Neuronal stem cell (in vitro differentiated cells): ENCODE measurements at regions not wholly inside any gene's neighbourhood (a gene's known extent, or its start where the extent isn't known, plus 50 kb on each side); places are given as distances from the start of the nearest gene placed in this dataset. TPM values are rescaled to one million over a fixed set of nuclear protein-coding genes. Genes with fewer than 3 reads are reported as not detected.

Experiments used
- DNase-seq: peaks from one replicate; pipeline ENCODE4 v3.0.0-alpha.2; 2013; ENCODE audit warnings: low spot score
- H2AFZ ChIP-seq: one replicate; pipeline ENCODE4 v1.6.1; 2013; ENCODE audit warnings: mild to moderate bottlenecking, low read length, inconsistent platforms
- H2AK5ac ChIP-seq: 2 replicates; pipeline ENCODE4 v1.6.1; 2013; ENCODE audit warnings: low read depth, mild to moderate bottlenecking, inconsistent platforms, low read length, moderate library complexity, mixed read lengths
- H2BK120ac ChIP-seq: 2 replicates; pipeline ENCODE4 v1.6.1; 2013; ENCODE audit warnings: low read depth, mild to moderate bottlenecking, inconsistent platforms, low read length, moderate library complexity, mixed read lengths
- H2BK12ac ChIP-seq: one replicate; pipeline ENCODE4 v1.6.1; 2013; ENCODE audit warnings: low read length, inconsistent platforms
- H2BK15ac ChIP-seq: 2 replicates; pipeline ENCODE4 v1.6.1; 2013; ENCODE audit warnings: mild to moderate bottlenecking, low read length, inconsistent platforms, mixed read lengths
- H2BK5ac ChIP-seq: one replicate; pipeline ENCODE4 v1.6.1; 2013; ENCODE audit warnings: inconsistent platforms, mild to moderate bottlenecking, low read length, moderate library complexity
- H3K14ac ChIP-seq: one replicate; pipeline ENCODE4 v1.6.1; 2013; ENCODE audit warnings: low read length, inconsistent platforms
- H3K18ac ChIP-seq: 2 replicates; pipeline ENCODE4 v1.6.1; 2013; ENCODE audit warnings: low read length, inconsistent platforms
- H3K23ac ChIP-seq: 2 replicates; pipeline ENCODE4 v1.6.1; 2013; ENCODE audit warnings: low read depth, mild to moderate bottlenecking, mixed read lengths, low read length, inconsistent platforms; ENCODE audit not compliant: poor library complexity
- H3K27ac ChIP-seq: replicated peaks from 3 replicates; pipeline ENCODE4 v1.5.1; 2013; ENCODE audit warnings: low read length, inconsistent platforms
- H3K27me3 ChIP-seq, 3 experiments: 2 replicates each; pipeline ENCODE4 v1.6.1; 2013; ENCODE audit warnings: low read length in 3 of 3, mild to moderate bottlenecking in 2 of 3, inconsistent platforms in 1 of 3, low read depth in 1 of 3, mixed read lengths in 1 of 3, moderate library complexity in 1 of 3; ENCODE audit not compliant: control insufficient read depth in 3 of 3, insufficient read depth in 3 of 3
- H3K36me3 ChIP-seq, 2 donors: replicated peaks in 1 of 2; 2 replicates each; pipeline ENCODE4 v1.6.1; 2013; ENCODE audit warnings: low read length in 2 of 2; ENCODE audit not compliant: control insufficient read depth in 2 of 2, insufficient read depth in 2 of 2
- H3K4ac ChIP-seq: 2 replicates; pipeline ENCODE4 v1.6.1; 2013; ENCODE audit warnings: inconsistent platforms, mild to moderate bottlenecking, low read length, moderate library complexity
- H3K4me1 ChIP-seq, 2 donors: 1 replicate in 1 of 2; 2 replicates in 1 of 2; pipeline ENCODE4 v1.6.1; 2013; ENCODE audit warnings: low read length in 2 of 2, low read depth in 1 of 2; ENCODE audit not compliant: control insufficient read depth in 2 of 2, insufficient read depth in 1 of 2
- H3K4me2 ChIP-seq: one replicate; pipeline ENCODE4 v1.6.1; 2013; ENCODE audit warnings: mild to moderate bottlenecking, low read length, inconsistent platforms; ENCODE audit not compliant: insufficient read depth, poor library complexity, severe bottlenecking
- H3K4me3 ChIP-seq, 2 donors: 2 replicates each; pipeline ENCODE4 v1.5.1; 2013; ENCODE audit warnings: low read length in 2 of 2, mild to moderate bottlenecking in 2 of 2, inconsistent platforms in 1 of 2, moderate library complexity in 1 of 2
- H3K79me1 ChIP-seq: one replicate; pipeline ENCODE4 v1.6.1; 2013; ENCODE audit warnings: low read depth, mild to moderate bottlenecking, inconsistent platforms, low read length, moderate library complexity
- H3K9ac ChIP-seq: one replicate; pipeline ENCODE4 v1.6.1; 2013; ENCODE audit warnings: mild to moderate bottlenecking, low read depth, low read length, inconsistent platforms; ENCODE audit not compliant: poor library complexity
- H3K9me3 ChIP-seq, 2 donors: replicated peaks in 1 of 2; 2 replicates each; pipeline versions ENCODE3 to v1.6.1; 2013; ENCODE audit warnings: low read length in 2 of 2, mild to moderate bottlenecking in 2 of 2, inconsistent platforms in 1 of 2, low read depth in 1 of 2, mixed read lengths in 1 of 2, moderate library complexity in 1 of 2; ENCODE audit not compliant: control insufficient read depth in 2 of 2, insufficient read depth in 1 of 2
- H4K8ac ChIP-seq: one replicate; pipeline ENCODE4 v1.6.1; 2013; ENCODE audit warnings: low read depth, mild to moderate bottlenecking, inconsistent platforms, low read length, moderate library complexity
- H4K91ac ChIP-seq: one replicate; pipeline ENCODE4 v1.6.1; 2013; ENCODE audit warnings: low read length, low read depth, mild to moderate bottlenecking, inconsistent platforms; ENCODE audit not compliant: poor library complexity
- WGBS, 2 donors: extraction: QIAGEN DNeasy Blood & Tissue Kit; methylation state at CpG; one replicate each; pipeline ENCODE4 v1.1.7; 2013; ENCODE audit warnings: missing lambda C conversion rate in 2 of 2, mixed read lengths in 1 of 2; ENCODE audit not compliant: insufficient read length in 2 of 2, insufficient replicate concordance in 1 of 2; ENCODE audit errors: extremely low coverage in 2 of 2; 5-methylcytosine and 5-hydroxymethylcytosine counted together
- small RNA-seq: library from polyadenylated mRNA; stranded (forward); fragments of <200 nt; extraction: miRNeasy Mini kit (QIAGEN cat#:217004); gene quantifications from one replicate; pipeline ENCODE3, GENCODE V24; 2013; ENCODE audit not compliant: insufficient read depth

GRCh38 chr9:75833778-75834177 is 56.7 kb upstream of the PCSK5 start:
- no peak overlapping the region for H3K4me2 ChIP-seq
- no peak for DNase-seq
- no peak overlapping the region for H3K14ac ChIP-seq
- H2BK5ac ChIP-seq: no peak overlapping the region
- no peak overlapping the region for H4K8ac ChIP-seq
- H3K9me3 ChIP-seq: no peaks in the 10 kb centered on the region
- no peak overlapping the region for H3K4me3 ChIP-seq
- no peak overlapping the region for H4K91ac ChIP-seq
- no peaks in the 10 kb centered on the region for H3K79me1 ChIP-seq
- no peak overlapping the region for H3K9ac ChIP-seq
- H3K23ac ChIP-seq: no peak overlapping the region
- no peaks in the 10 kb centered on the region for H3K4me1 ChIP-seq
- H3K27me3 ChIP-seq: no peaks in the 10 kb centered on the region
- H3K27ac ChIP-seq: no peak overlapping the region
- no peak overlapping the region for H3K18ac ChIP-seq
- H2AK5ac ChIP-seq: no peak overlapping the region
- peak overlapping the region; percentile 47 for H2AFZ ChIP-seq
- no peak overlapping the region for H2BK120ac ChIP-seq
- H3K36me3 ChIP-seq: no peaks in the 10 kb centered on the region
- no peak overlapping the region for H2BK15ac ChIP-seq
- H2BK12ac ChIP-seq: no peak overlapping the region
- H3K4ac ChIP-seq: no peak overlapping the region

- no peaks in the 10 kb centered on the region for H3K36me3 ChIP-seq
- no peak overlapping the region for H3K14ac ChIP-seq
- H3K4ac ChIP-seq: no peak overlapping the region
- H3K4me1 ChIP-seq: no peaks in the 10 kb centered on the region
- DNase-seq: no peak
- no peak overlapping the region for H4K91ac ChIP-seq
- no peak overlapping the region for H2BK12ac ChIP-seq
- H2AFZ ChIP-seq: no peak overlapping the region
- no CpG with 5 or more reads among the region's 2 CpGs for WGBS, 2 donors
- H2BK120ac ChIP-seq: no peak overlapping the region
- H3K18ac ChIP-seq: no peak overlapping the region
- no peak overlapping the region for H3K27ac ChIP-seq
- H3K79me1 ChIP-seq: no peaks in the 10 kb centered on the region
- H3K27me3 ChIP-seq: no peaks in the 10 kb centered on the region
- H3K9me3 ChIP-seq: no peaks in the 10 kb centered on the region
- H2BK15ac ChIP-seq: no peak overlapping the region
- no peak overlapping the region for H2AK5ac ChIP-seq
- H3K9ac ChIP-seq: no peak overlapping the region
- no peak overlapping the region for H3K23ac ChIP-seq
- no peak overlapping the region for H4K8ac ChIP-seq
- no peak overlapping the region for H3K4me3 ChIP-seq
- H3K4me2 ChIP-seq: no peak overlapping the region
- no peak overlapping the region for H2BK5ac ChIP-seq
Measured at GRCh38 chr9:75834878-75835277, 55.6 kb upstream of the PCSK5 start.

Small RNA genes lying in the stretch of these regions (small RNA-seq; reads per million reads assigned to genes)
- not detected for gene RNU6-1228P
